MM.1S (cell line): ENCODE measurements at regions not wholly inside any gene's neighbourhood (a gene's known extent, or its start where the extent isn't known, plus 50 kb on each side); places are given as distances from the start of the nearest gene placed in this dataset.

Source experiments
- DNase-seq: peaks from one replicate; pipeline ENCODE4 v3.0.0-alpha.2; 2015
- H2AFZ ChIP-seq: fragments of 300-600 bp; sonication (generic); 2 replicates; pipeline ENCODE4 v1.6.0; 2016; ENCODE audit warnings: antibody characterized with exemption, low read length
- H3F3A ChIP-seq: fragments of 300-600 bp; sonication (generic); 2 replicates; pipeline ENCODE4 v1.6.1; 2016; ENCODE audit warnings: mild to moderate bottlenecking, antibody characterized with exemption, low read length, moderate library complexity, mixed read lengths; ENCODE audit not compliant: insufficient read depth
- H3K27ac ChIP-seq: fragments of 300-600 bp; sonication (generic); 2 replicates; pipeline ENCODE4 v1.5.1; 2016; ENCODE audit warnings: mild to moderate bottlenecking, low read length
- H3K27me3 ChIP-seq: fragments of 300-600 bp; sonication (generic); replicated peaks from 2 replicates; pipeline ENCODE4 v1.6.0; 2016; ENCODE audit warnings: low read length; ENCODE audit not compliant: insufficient read depth
- H3K36me3 ChIP-seq: fragments of 300-600 bp; sonication (generic); replicated peaks from 2 replicates; pipeline ENCODE4 v1.6.1; 2016; ENCODE audit warnings: mild to moderate bottlenecking, low read length, mixed read lengths; ENCODE audit not compliant: insufficient read depth
- H3K4me1 ChIP-seq: fragments of 300-600 bp; sonication (generic); 2 replicates; pipeline ENCODE4 v1.6.1; 2016; ENCODE audit warnings: low read length, mixed read lengths
- H3K4me2 ChIP-seq: fragments of 300-600 bp; sonication (generic); 2 replicates; pipeline ENCODE4 v1.6.0; 2016; ENCODE audit warnings: low read depth, low read length
- H3K4me3 ChIP-seq: fragments of 300-600 bp; sonication (generic); 2 replicates; pipeline ENCODE4 v1.5.1; 2016; ENCODE audit warnings: low read length, mixed read lengths
- H3K79me2 ChIP-seq: fragments of 300-600 bp; sonication (generic); 2 replicates; pipeline ENCODE4 v1.6.1; 2016; ENCODE audit warnings: mixed run types, low read length, mixed read lengths
- H3K9ac ChIP-seq: fragments of 300-600 bp; sonication (generic); 2 replicates; pipeline ENCODE4 v1.6.1; 2016; ENCODE audit warnings: low read length, mixed read lengths
- H3K9me2 ChIP-seq: fragments of 300-600 bp; sonication (generic); replicated peaks from 2 replicates; pipeline ENCODE4 v1.6.1; 2016; ENCODE audit warnings: mild to moderate bottlenecking, low read length, mixed read lengths; ENCODE audit not compliant: insufficient read depth
- H3K9me3 ChIP-seq: fragments of 300-600 bp; sonication (generic); replicated peaks from 2 replicates; pipeline ENCODE4 v1.6.1; 2016; ENCODE audit warnings: mild to moderate bottlenecking, low read length, mixed read lengths; ENCODE audit not compliant: insufficient read depth
- H4K20me1 ChIP-seq: fragments of 300-600 bp; sonication (generic); 2 replicates; pipeline ENCODE4 v1.6.1; 2016; ENCODE audit warnings: mild to moderate bottlenecking, low read length, moderate library complexity, mixed read lengths; ENCODE audit not compliant: insufficient read depth
- CTCF ChIP-seq: fragments of 300-600 bp; sonication (generic); IDR thresholded peaks from 2 replicates; pipeline ENCODE4 v1.5.1; 2016; ENCODE audit warnings: antibody characterized with exemption, low read length, mixed read lengths
- EZH2 ChIP-seq: fragments of 300-600 bp; sonication (generic); optimal IDR thresholded peaks from 2 replicates; pipeline ENCODE3; 2017; ENCODE audit warnings: low read depth, mild to moderate bottlenecking, antibody characterized with exemption, low read length, mixed read lengths
- EZH2phosphoT487 ChIP-seq: fragments of 300-600 bp; sonication (generic); IDR thresholded peaks from 2 replicates; pipeline ENCODE4 v1.6.1; 2018; ENCODE audit warnings: antibody characterized with exemption, low read length

- no peak for TF ChIP-seq CTCF
- TF ChIP-seq EZH2, result no peak
- no peak for TF ChIP-seq EZH2phosphoT487
- Histone ChIP-seq H3K9ac (no peak overlapping the region), H2AFZ (no peak overlapping the region), H3K27me3 (no peaks in the 10 kb centered on the region), H3K4me3 (no peak overlapping the region), H3K79me2 (no peaks in the 10 kb centered on the region), H3K36me3 (no peaks in the 10 kb centered on the region), H3K9me2 (no peaks in the 10 kb centered on the region), H4K20me1 (no peaks in the 10 kb centered on the region), H3K9me3 (no peaks in the 10 kb centered on the region), H3F3A (no peaks in the 10 kb centered on the region), H3K4me1 (no peaks in the 10 kb centered on the region), H3K27ac (no peak overlapping the region), H3K4me2 (no peak overlapping the region)
- DNase-seq, result no peak
Observed at GRCh38 chr7:51613911-51614357, 297.3 kb upstream of the COBL start.

GRCh38 chr7:51611937-51612336, 295.3 kb upstream of the COBL start:
- H3K27ac ChIP-seq, result no peak overlapping the region
- TF ChIP-seq EZH2, result no peak
- no peak for TF ChIP-seq CTCF
- TF ChIP-seq EZH2phosphoT487, result no peak

GRCh38 chr7:51607447-51607846, 290.8 kb upstream of the COBL start:
- Histone ChIP-seq H3K4me2 (no peak overlapping the region), H3K9me3 (no peaks in the 10 kb centered on the region), H3K79me2 (no peaks in the 10 kb centered on the region), H3K9me2 (no peaks in the 10 kb centered on the region), H3K9ac (no peak overlapping the region), H3K27me3 (no peaks in the 10 kb centered on the region), H2AFZ (no peak overlapping the region), H4K20me1 (no peaks in the 10 kb centered on the region), H3K4me3 (no peak overlapping the region), H3K27ac (no peak overlapping the region), H3K4me1 (no peaks in the 10 kb centered on the region), H3F3A (no peaks in the 10 kb centered on the region), H3K36me3 (no peaks in the 10 kb centered on the region)
- DNase-seq, result no peak
- TF ChIP-seq CTCF, result no peak
- no peak for TF ChIP-seq EZH2
- no peak for TF ChIP-seq EZH2phosphoT487

More at GRCh38 chr7:51611937-51612336, 295.3 kb upstream of the COBL start:
- no peak for DNase-seq
- H3K27me3 ChIP-seq, result no peaks in the 10 kb centered on the region
- H3F3A ChIP-seq, result no peaks in the 10 kb centered on the region
- no peaks in the 10 kb centered on the region for H3K79me2 ChIP-seq
- no peaks in the 10 kb centered on the region for H4K20me1 ChIP-seq
- no peak overlapping the region for H3K4me2 ChIP-seq
- no peaks in the 10 kb centered on the region for H3K9me3 ChIP-seq
- no peaks in the 10 kb centered on the region for H3K4me1 ChIP-seq
- H3K4me3 ChIP-seq, result no peak overlapping the region
- H3K9ac ChIP-seq, result no peak overlapping the region
- H2AFZ ChIP-seq, result no peak overlapping the region
- no peaks in the 10 kb centered on the region for H3K9me2 ChIP-seq
- no peaks in the 10 kb centered on the region for H3K36me3 ChIP-seq
